ENCODE measurements at regions not wholly inside any gene's neighbourhood (a gene's known extent, or its start where the extent isn't known, plus 50 kb on each side); places are given as distances from the start of the nearest gene placed in this dataset.

- TF ChIP-seq CTCF (conservative IDR thresholded peaks at IDR 0.05; ENCODE audit: low read depth, low read length) = no peak
- TF ChIP-seq EZH2 (IDR thresholded peaks at IDR 0.05; ENCODE audit: low read length, unreplicated experiment) = no peak
These were observed 64.2 kb downstream of the ENGASE start for GRCh38 chr17:79138826-79139225.
